B cell (primary cell): ENCODE measurements at regions not wholly inside any gene's neighbourhood (a gene's known extent, or its start where the extent isn't known, plus 50 kb on each side); places are given as distances from the start of the nearest gene placed in this dataset.

Experiments used
- ATAC-seq: fragments of 200-7000 bp; cut with Tn5 transposase; one replicate; pipeline ENCODE4 v1.10.0; 2021; ENCODE audit warnings: low read depth, mild to moderate bottlenecking, moderate number of reproducible peaks, moderate library complexity
- CTCF ChIA-PET: fragments of 350-600 bp; sonication (Branson Sonifier 250); formaldehyde crosslinking; loops from one replicate; lab custom pipeline; 2021; ENCODE audit warnings: antibody characterized with exemption, inconsistent platforms; lab: Charles Lee
- POLR2A ChIA-PET: fragments of 350-600 bp; sonication (Branson Sonifier 250); formaldehyde crosslinking; loops from one replicate; lab custom pipeline; 2021; ENCODE audit warnings: antibody characterized with exemption; lab: Charles Lee
- DNase-seq: peaks from one replicate; pipeline ENCODE4 v3.0.0; 2013
- H2AFZ ChIP-seq: 2 replicates; pipeline ENCODE4 v1.6.1; 2012; ENCODE audit warnings: mild to moderate bottlenecking, low read depth, low read length; ENCODE audit not compliant: insufficient read depth, poor library complexity, severe bottlenecking
- H3K27ac ChIP-seq, 2 donors: 1 replicate in 1 of 2; 2 replicates in 1 of 2; pipeline ENCODE4 v1.5.1; 2012 to 2013; ENCODE audit warnings: low read length in 2 of 2, mild to moderate bottlenecking in 2 of 2, moderate library complexity in 1 of 2
- H3K27me3 ChIP-seq, 4 experiments: fragments of 200-600 bp in 1 of 4; sonication (generic) in 1 of 4; replicated peaks in 1 of 4; 1 replicate in 2 of 4; 2 replicates in 2 of 4; pipeline versions ENCODE4 v1.6.1 to v1.7.0; 2013 to 2016; ENCODE audit warnings: low read length in 3 of 4, mild to moderate bottlenecking in 2 of 4, mixed read lengths in 1 of 4, moderate library complexity in 1 of 4; ENCODE audit not compliant: insufficient read depth in 4 of 4, control insufficient read depth in 3 of 4; ENCODE audit errors: control extremely low read depth in 1 of 4
- H3K36me3 ChIP-seq, 2 experiments: replicated peaks in 1 of 2; 1 replicate in 1 of 2; 2 replicates in 1 of 2; pipeline versions ENCODE4 v1.6.1 to v1.7.1; 2013; ENCODE audit warnings: low read length in 1 of 2; ENCODE audit not compliant: insufficient read depth in 2 of 2, control insufficient read depth in 1 of 2; ENCODE audit errors: control extremely low read depth in 1 of 2, extremely low read depth in 1 of 2
- H3K4me1 ChIP-seq, 2 donors: fragments of 200-600 bp in 1 of 2; sonication (generic) in 1 of 2; 1 replicate in 1 of 2; 2 replicates in 1 of 2; pipeline versions ENCODE4 v1.5.1 to v1.6.1; 2013 to 2017; ENCODE audit warnings: low read length in 2 of 2; ENCODE audit not compliant: control insufficient read depth in 2 of 2, insufficient read depth in 2 of 2
- H3K4me2 ChIP-seq: replicated peaks from 2 replicates; pipeline ENCODE3; 2012; ENCODE audit warnings: mild to moderate bottlenecking, low read depth, low read length; ENCODE audit not compliant: poor library complexity, severe bottlenecking
- H3K4me3 ChIP-seq, 5 experiments: fragments of 200-600 bp in 1 of 5; sonication (generic) in 1 of 5; 1 replicate in 3 of 5; 2 replicates in 2 of 5; pipeline versions ENCODE4 v1.5.1 to v1.7.0; 2011 to 2016; ENCODE audit warnings: low read length in 4 of 5, mild to moderate bottlenecking in 4 of 5, low read depth in 2 of 5, control low read depth in 1 of 5, moderate library complexity in 1 of 5; ENCODE audit not compliant: insufficient read depth in 1 of 5; ENCODE audit errors: control extremely low read depth in 1 of 5, extremely low read depth in 1 of 5
- H3K79me2 ChIP-seq: fragments of 200-600 bp; sonication (generic); one replicate; pipeline ENCODE4 v1.6.0; 2016; ENCODE audit warnings: low read length; ENCODE audit not compliant: control insufficient read depth, insufficient read depth
- H3K9ac ChIP-seq: fragments of 200-600 bp; sonication (generic); 2 replicates; pipeline ENCODE4 v1.6.1; 2017; ENCODE audit warnings: mild to moderate bottlenecking, low read length, moderate library complexity
- H3K9me3 ChIP-seq, 3 donors: one replicate each; pipeline versions ENCODE4 v1.6.1 to v1.7.1; 2013; ENCODE audit warnings: low read length in 2 of 3; ENCODE audit not compliant: control insufficient read depth in 2 of 3, insufficient read depth in 1 of 3; ENCODE audit errors: control extremely low read depth in 1 of 3
- H4K20me1 ChIP-seq: 2 replicates; pipeline ENCODE4 v1.6.0; 2012; ENCODE audit warnings: mild to moderate bottlenecking, low read length; ENCODE audit not compliant: insufficient read depth, control insufficient read depth, poor library complexity, severe bottlenecking
- H3K27ac Mint-ChIP-seq: one replicate; pipeline ENCODE4 v1.8.0; 2021; ENCODE audit warnings: mixed read lengths
- H3K27me3 Mint-ChIP-seq: one replicate; pipeline ENCODE4 v1.8.0; 2021; ENCODE audit warnings: mixed read lengths
- H3K4me1 Mint-ChIP-seq: one replicate; pipeline ENCODE4 v1.8.0; 2021; ENCODE audit warnings: mixed read lengths
- H3K4me3 Mint-ChIP-seq: one replicate; pipeline ENCODE4 v1.8.0; 2021; ENCODE audit warnings: mixed read lengths
- H3K9me3 Mint-ChIP-seq: one replicate; pipeline ENCODE4 v1.8.0; 2022; ENCODE audit warnings: mixed read lengths; ENCODE audit not compliant: insufficient read depth
- EZH2 ChIP-seq: IDR thresholded peaks from 2 replicates; pipeline ENCODE4 v1.6.1; 2012; ENCODE audit warnings: borderline replicate concordance, low read depth, mild to moderate bottlenecking, moderate library complexity, low read length; ENCODE audit not compliant: insufficient read depth, poor library complexity, severe bottlenecking
- WGBS: methylation state at CpG from one replicate; pipeline ENCODE4 v1.1.5; 2013; ENCODE audit warnings: missing lambda C conversion rate; ENCODE audit not compliant: insufficient coverage; 5-methylcytosine and 5-hydroxymethylcytosine counted together
- intact Hi-C: fragments of 100-400 bp; cut with micrococcal nuclease; formaldehyde crosslinking; loops from one replicate; pipeline ENCODE4 v1.10.0; 2022
- TF ChIP-seq, protein P1 (sequence below): fragments of 200-600 bp; IDR thresholded peaks from one replicate; pipeline ENCODE4 v1.8.0; 2022; ENCODE audit warnings: antibody characterized with exemption, mild to moderate bottlenecking

DNA sequence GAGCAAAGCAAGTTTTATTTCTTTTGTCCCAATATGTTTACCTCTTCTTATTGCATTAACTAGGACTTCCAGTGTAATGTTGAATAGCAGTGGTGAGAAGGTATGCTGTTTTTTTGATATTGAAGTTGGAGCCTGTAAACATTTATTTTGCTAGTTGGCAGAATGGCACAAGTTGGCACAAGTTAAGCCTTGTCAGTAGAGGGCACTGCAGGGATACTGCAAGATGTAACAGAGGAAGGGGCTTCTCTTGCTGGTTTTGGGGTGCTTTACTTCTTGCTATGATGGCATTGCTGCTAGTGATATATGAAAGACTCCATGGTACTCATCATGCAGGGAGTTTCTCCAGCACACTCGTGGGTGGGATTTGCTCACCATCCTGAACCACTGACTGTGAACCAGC, 327.3 kb upstream of the ARX start:
- no peak overlapping the region for H3K4me3 ChIP-seq
- H4K20me1 ChIP-seq = no peaks in the 10 kb centered on the region
- WGBS = no CpG with 5 or more reads among the region's 1 CpG
- TF ChIP-seq EZH2 = no peak
- TF ChIP-seq, protein P1, sequence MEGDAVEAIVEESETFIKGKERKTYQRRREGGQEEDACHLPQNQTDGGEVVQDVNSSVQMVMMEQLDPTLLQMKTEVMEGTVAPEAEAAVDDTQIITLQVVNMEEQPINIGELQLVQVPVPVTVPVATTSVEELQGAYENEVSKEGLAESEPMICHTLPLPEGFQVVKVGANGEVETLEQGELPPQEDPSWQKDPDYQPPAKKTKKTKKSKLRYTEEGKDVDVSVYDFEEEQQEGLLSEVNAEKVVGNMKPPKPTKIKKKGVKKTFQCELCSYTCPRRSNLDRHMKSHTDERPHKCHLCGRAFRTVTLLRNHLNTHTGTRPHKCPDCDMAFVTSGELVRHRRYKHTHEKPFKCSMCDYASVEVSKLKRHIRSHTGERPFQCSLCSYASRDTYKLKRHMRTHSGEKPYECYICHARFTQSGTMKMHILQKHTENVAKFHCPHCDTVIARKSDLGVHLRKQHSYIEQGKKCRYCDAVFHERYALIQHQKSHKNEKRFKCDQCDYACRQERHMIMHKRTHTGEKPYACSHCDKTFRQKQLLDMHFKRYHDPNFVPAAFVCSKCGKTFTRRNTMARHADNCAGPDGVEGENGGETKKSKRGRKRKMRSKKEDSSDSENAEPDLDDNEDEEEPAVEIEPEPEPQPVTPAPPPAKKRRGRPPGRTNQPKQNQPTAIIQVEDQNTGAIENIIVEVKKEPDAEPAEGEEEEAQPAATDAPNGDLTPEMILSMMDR = no peak
- no peak overlapping the region for H3K4me2 ChIP-seq
- POLR2A ChIA-PET = no interaction called here
- intact Hi-C loops = no loop called here
- Mint-ChIP-seq H3K4me1 (no peaks in the 10 kb centered on the region), H3K4me3 (no peak overlapping the region), H3K27ac (no peak overlapping the region), H3K27me3 (no peaks in the 10 kb centered on the region), H3K9me3 (no peaks in the 10 kb centered on the region)
- DNase-seq (no peak), ATAC-seq (no peak)
- H3K9me3 ChIP-seq = peaks cover 0 to 1% (median 0%) of the 10 kb centered on the region in 3 donors
- H3K4me1 ChIP-seq = no peaks in the 10 kb centered on the region
- H2AFZ ChIP-seq = no peak overlapping the region
- no peaks in the 10 kb centered on the region for H3K36me3 ChIP-seq
- no peaks in the 10 kb centered on the region for H3K79me2 ChIP-seq
- CTCF ChIA-PET = no interaction called here
- no peaks in the 10 kb centered on the region for H3K27me3 ChIP-seq
- H3K9ac ChIP-seq = no peak overlapping the region
- H3K27ac ChIP-seq = no peak overlapping the region

DNA sequence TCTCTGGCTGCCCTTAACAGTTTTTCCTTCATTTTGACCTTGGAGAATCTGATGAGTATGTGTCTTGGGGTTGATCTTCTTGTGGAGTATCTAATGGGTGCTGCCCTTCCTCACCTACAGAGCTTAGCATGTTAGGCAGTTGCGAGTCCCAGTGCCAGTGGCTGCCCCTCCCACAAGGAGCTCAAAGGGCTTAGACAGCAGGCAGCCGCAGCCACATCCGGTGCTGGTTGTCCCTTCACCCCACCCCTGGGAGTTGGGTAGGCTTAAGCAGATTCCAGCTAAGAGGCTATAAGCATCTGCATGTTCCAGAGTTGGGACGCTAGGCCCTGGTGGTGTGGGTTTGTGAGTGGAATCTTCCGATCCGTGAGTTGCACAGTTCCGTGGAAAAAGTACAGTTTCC, 322.1 kb upstream of the ARX start:
- no CpG with 5 or more reads among the region's 7 CpGs for WGBS
- Histone ChIP-seq H3K4me2 (no peak overlapping the region), H3K9me3 (peaks cover 0 to 4% (median 0%) of the 10 kb centered on the region in 3 donors), H4K20me1 (no peaks in the 10 kb centered on the region), H3K27me3 (no peaks in the 10 kb centered on the region), H2AFZ (no peak overlapping the region), H3K36me3 (no peaks in the 10 kb centered on the region), H3K79me2 (no peaks in the 10 kb centered on the region), H3K27ac (no peak overlapping the region), H3K9ac (no peak overlapping the region), H3K4me1 (no peaks in the 10 kb centered on the region), H3K4me3 (no peak overlapping the region)
- ATAC-seq (no peak), DNase-seq (no peak)
- ChIA-PET POLR2A (no interaction called here), CTCF (no interaction called here)
- Mint-ChIP-seq H3K4me3 (no peak overlapping the region), H3K27ac (no peak overlapping the region), H3K4me1 (no peaks in the 10 kb centered on the region), H3K27me3 (no peaks in the 10 kb centered on the region), H3K9me3 (no peaks in the 10 kb centered on the region)
- intact Hi-C loops = no loop called here
- no peak for TF ChIP-seq EZH2
- TF ChIP-seq, protein P1 = no peak
